Activated T-cell treated with anti-CD3 and anti-CD28 coated beads, Interleukin-2, amount 50 U/mL, for 4 hours (primary cell): ENCODE measurements at regions not wholly inside any gene's neighbourhood (a gene's known extent, or its start where the extent isn't known, plus 50 kb on each side); places are given as distances from the start of the nearest gene placed in this dataset.
"Not testable (repeated sequence)": the region's sequence is repeated elsewhere in the genome, so short reads cannot be mapped to it uniquely, and the experiment has no call there.

ENCODE experiments used
- ATAC-seq, 2 donors: fragments of 200-7000 bp; cut with Tn5 transposase; one replicate each; pipeline ENCODE4 v1.10.0; 2021
- DNase-seq: peaks from one replicate; pipeline ENCODE4 v3.0.0-alpha.2; 2020
- H3K27me3 Mint-ChIP-seq: one replicate; pipeline ENCODE4 v1.8.0; 2021; ENCODE audit warnings: low read depth, mixed read lengths
- H3K36me3 Mint-ChIP-seq: one replicate; pipeline ENCODE4 v1.8.0; 2022; ENCODE audit warnings: mixed read lengths; ENCODE audit not compliant: insufficient read depth
- H3K4me1 Mint-ChIP-seq: one replicate; pipeline ENCODE4 v1.8.0; 2021; ENCODE audit warnings: low read depth, mixed read lengths
- H3K4me3 Mint-ChIP-seq: one replicate; pipeline ENCODE4 v1.8.0; 2021; ENCODE audit warnings: mild to moderate bottlenecking, moderate library complexity, mixed read lengths
- H3K9me3 Mint-ChIP-seq: one replicate; pipeline ENCODE4 v1.8.0; 2021; ENCODE audit warnings: mixed read lengths

DNA sequence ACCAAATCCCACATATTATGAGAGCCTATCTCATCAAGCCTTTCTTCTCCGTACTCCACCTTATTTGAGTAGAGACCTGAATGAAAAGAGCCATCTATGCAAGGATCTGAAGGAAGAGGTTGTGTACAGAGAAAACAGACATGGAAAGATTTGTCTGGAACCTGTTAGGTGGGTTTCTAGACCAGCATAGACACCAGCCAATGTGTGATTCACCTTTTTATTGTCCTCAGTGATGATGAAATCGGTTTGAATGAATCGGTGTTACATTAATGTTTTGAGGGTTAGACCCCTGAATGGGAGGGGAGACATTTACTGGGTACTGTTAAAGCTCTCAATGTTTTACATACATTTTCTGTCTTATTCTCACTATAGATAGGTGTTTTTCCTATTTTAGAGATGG is 223.6 kb downstream of the NMUR2 start:
- ATAC-seq (no peak), DNase-seq (no peak)
- Mint-ChIP-seq H3K36me3 (no peaks in the 10 kb centered on the region), H3K4me3 (no peak overlapping the region), H3K27me3 (no peaks in the 10 kb centered on the region), H3K9me3 (peaks cover 6% of the 10 kb centered on the region), H3K4me1 (no peaks in the 10 kb centered on the region)

DNA sequence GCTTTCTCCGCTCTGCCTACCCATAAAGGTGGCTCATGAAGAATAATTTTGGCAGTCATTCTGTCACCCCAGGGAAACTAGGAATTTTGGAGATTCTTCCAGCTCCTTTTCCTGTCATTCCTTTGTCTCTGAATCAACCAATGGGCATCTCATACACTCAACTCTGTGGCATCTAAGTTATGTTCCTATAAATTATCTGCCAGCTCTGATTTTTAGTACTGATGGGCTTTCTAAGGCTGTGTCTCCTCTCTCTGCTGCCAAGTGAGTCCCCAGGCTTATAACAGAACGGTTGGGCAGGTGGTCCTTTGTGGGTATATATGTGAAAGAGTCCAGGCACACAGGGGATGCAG is 226.8 kb downstream of the NMUR2 start:
- Mint-ChIP-seq H3K4me3 (no peak overlapping the region), H3K9me3 (peaks cover 16% of the 10 kb centered on the region), H3K4me1 (no peaks in the 10 kb centered on the region), H3K27me3 (peaks cover 4% of the 10 kb centered on the region), H3K36me3 (peaks cover 2% of the 10 kb centered on the region)
- ATAC-seq (no peak), DNase-seq (no peak)

- no peak for DNase-seq
- ATAC-seq: no peak
- no peak overlapping the region for H3K4me3 Mint-ChIP-seq
- H3K4me1 Mint-ChIP-seq: no peaks in the 10 kb centered on the region
- H3K9me3 Mint-ChIP-seq: peaks cover 16% of the 10 kb centered on the region
- peaks cover 2% of the 10 kb centered on the region for H3K36me3 Mint-ChIP-seq
- H3K27me3 Mint-ChIP-seq: peaks cover 4% of the 10 kb centered on the region
Measured at GRCh38 chr5:152177626-152178349, 227.3 kb downstream of the NMUR2 start.

GRCh38 chr5:152171888-152172287 is 233.2 kb downstream of the NMUR2 start:
- Mint-ChIP-seq H3K27me3 (peaks cover 4% of the 10 kb centered on the region), H3K4me1 (no peaks in the 10 kb centered on the region), H3K9me3 (peaks cover 10% of the 10 kb centered on the region), H3K4me3 (no peak overlapping the region), H3K36me3 (peaks cover 2% of the 10 kb centered on the region)
- no peak for DNase-seq
- no peak for ATAC-seq

- ATAC-seq: no peak
- peaks cover 4% of the 10 kb centered on the region for H3K27me3 Mint-ChIP-seq
- H3K4me3 Mint-ChIP-seq: no peak overlapping the region
- no peak for DNase-seq
- H3K9me3 Mint-ChIP-seq: peaks cover 10% of the 10 kb centered on the region
- no peaks in the 10 kb centered on the region for H3K4me1 Mint-ChIP-seq
- H3K36me3 Mint-ChIP-seq: peaks cover 2% of the 10 kb centered on the region
Measured at GRCh38 chr5:152170350-152170749, 234.7 kb downstream of the NMUR2 start.

- Mint-ChIP-seq H3K9me3 (no peaks in the 10 kb centered on the region), H3K27me3 (no peaks in the 10 kb centered on the region), H3K4me1 (peaks cover 14% of the 10 kb centered on the region), H3K4me3 (no peak overlapping the region), H3K36me3 (no peaks in the 10 kb centered on the region)
- DNase-seq: no peak
- ATAC-seq: no peak
Measured at GRCh38 chr5:152164860-152165259, 240.2 kb upstream of the GLRA1 start.

DNA sequence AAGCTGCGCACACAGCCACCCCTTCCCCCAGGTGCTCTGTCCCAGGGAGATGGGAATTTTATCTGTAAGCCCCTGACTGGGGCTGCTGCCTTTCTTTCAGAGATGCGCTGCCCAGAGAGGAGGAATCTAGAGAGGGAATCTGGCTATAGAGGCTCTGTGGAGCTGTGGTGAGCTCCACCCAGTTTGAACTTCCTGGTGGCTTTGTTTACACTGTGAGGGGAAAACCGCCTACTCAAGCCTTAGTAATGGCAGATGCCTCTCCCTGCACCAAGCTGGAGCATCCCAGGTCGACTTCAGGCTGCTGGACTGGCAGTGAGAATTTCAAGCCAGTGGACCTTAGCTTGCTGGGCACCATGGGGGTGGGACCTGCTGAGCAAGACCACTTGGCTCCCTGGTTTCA is 235.2 kb upstream of the GLRA1 start:
- peaks cover 26% of the 10 kb centered on the region for H3K4me1 Mint-ChIP-seq
- H3K36me3 Mint-ChIP-seq, H3K4me3 Mint-ChIP-seq, H3K27me3 Mint-ChIP-seq, ATAC-seq, DNase-seq, H3K9me3 Mint-ChIP-seq: not testable (repeated sequence)

DNA sequence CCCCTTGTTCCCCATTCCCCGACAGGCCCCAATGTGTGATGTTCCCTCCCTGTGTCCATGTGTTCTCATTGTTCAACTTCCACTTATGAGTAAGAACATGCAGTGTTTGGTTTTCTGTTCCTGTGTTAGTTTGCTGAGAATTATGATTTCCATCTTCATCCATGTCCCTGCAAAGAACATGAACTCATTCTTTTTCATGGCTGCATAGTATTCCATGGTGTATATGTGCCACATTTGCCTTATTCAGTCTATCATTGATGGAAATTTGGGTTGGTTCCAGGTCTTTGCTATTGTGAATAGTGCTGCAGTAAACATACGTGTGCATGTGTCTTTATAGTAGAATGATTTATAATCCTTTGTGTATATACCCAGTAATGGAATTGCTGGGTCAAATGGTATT is 229.8 kb upstream of the GLRA1 start:
- not testable (repeated sequence) for DNase-seq, ATAC-seq, H3K36me3 Mint-ChIP-seq, H3K9me3 Mint-ChIP-seq, H3K4me1 Mint-ChIP-seq, H3K4me3 Mint-ChIP-seq, H3K27me3 Mint-ChIP-seq

DNA sequence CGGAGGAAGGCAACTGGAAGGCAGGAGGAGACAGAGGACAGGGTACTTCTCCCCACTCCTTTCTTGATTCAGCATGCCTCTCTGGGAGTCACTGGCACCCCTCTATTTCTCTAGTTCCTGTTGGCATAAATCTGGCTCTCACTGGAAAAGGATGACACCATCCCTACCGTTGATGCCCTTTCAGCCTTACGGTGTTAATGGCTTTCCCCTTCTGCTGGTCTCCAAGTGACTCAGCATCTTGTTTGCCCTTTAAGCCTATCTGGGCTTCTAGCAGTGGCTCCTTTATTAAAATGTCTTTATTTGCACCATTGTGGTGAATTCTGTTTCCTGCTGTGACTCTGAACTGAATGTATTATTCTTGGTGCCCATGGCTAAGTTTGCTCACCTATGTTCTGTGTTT is 227.3 kb upstream of the GLRA1 start:
- ATAC-seq (no peak), DNase-seq (no peak)
- Mint-ChIP-seq H3K4me1 (no peaks in the 10 kb centered on the region), H3K4me3 (no peak overlapping the region), H3K27me3 (no peaks in the 10 kb centered on the region), H3K36me3 (no peaks in the 10 kb centered on the region), H3K9me3 (no peaks in the 10 kb centered on the region)

GRCh38 chr5:152151113-152151512 is 226.5 kb upstream of the GLRA1 start:
- Mint-ChIP-seq H3K9me3 (no peaks in the 10 kb centered on the region), H3K36me3 (no peaks in the 10 kb centered on the region), H3K4me3 (no peak overlapping the region), H3K4me1 (no peaks in the 10 kb centered on the region), H3K27me3 (no peaks in the 10 kb centered on the region)
- DNase-seq (no peak), ATAC-seq (no peak)

GRCh38 chr5:152147286-152147685 is 222.6 kb upstream of the GLRA1 start:
- Mint-ChIP-seq H3K9me3 (no peaks in the 10 kb centered on the region), H3K27me3 (no peaks in the 10 kb centered on the region), H3K4me1 (no peaks in the 10 kb centered on the region), H3K36me3 (no peaks in the 10 kb centered on the region), H3K4me3 (no peak overlapping the region)
- no peak for ATAC-seq
- no peak for DNase-seq

- Mint-ChIP-seq H3K9me3 (no peaks in the 10 kb centered on the region), H3K4me3 (no peak overlapping the region), H3K4me1 (no peaks in the 10 kb centered on the region), H3K27me3 (no peaks in the 10 kb centered on the region), H3K36me3 (no peaks in the 10 kb centered on the region)
- ATAC-seq: no peak
- DNase-seq: no peak
Measured at GRCh38 chr5:152146566-152146965, 221.9 kb upstream of the GLRA1 start.

DNA sequence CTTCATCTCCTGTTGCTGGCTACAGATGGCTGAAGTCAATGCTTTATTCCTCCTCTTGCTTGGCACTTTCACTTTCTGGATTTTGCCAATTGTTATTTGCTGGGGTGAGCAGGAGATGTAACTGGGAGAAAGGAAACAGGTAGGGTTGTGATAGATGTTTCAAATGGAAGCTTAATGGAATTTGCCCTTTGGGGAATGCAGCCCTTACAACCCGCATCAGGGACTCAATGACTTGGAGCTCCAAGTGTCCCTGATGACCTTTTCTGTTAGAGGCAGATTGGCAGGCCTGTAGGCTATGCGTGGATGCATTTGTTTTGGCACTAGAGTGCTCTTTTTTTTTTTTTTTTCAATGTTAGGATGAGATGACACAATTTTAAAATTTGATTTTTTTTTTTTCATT is 219.9 kb upstream of the GLRA1 start:
- Mint-ChIP-seq H3K4me3 (no peak overlapping the region), H3K9me3 (no peaks in the 10 kb centered on the region), H3K4me1 (no peaks in the 10 kb centered on the region), H3K36me3 (no peaks in the 10 kb centered on the region), H3K27me3 (no peaks in the 10 kb centered on the region)
- DNase-seq (no peak), ATAC-seq (no peak)

DNA sequence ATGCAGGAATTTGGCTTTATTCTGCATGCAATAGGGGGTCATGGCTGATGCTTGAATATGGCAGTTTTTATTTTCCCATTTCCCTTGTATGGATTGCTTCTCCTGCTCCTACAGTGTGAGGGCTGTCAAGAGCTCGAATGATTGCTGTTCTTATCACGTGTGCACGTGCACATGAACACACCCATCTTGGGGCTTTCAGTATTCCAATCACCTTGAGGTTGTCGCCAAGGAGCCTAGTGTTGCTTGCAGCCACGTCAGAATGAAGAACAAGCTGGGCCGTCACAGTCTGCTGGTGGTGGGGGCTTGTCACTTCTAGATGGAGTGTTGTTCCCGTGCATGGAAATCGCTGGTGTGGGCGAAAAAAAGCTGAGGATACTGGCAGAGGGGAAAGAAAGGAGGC is 219.4 kb upstream of the GLRA1 start:
- no peak for DNase-seq
- H3K4me3 Mint-ChIP-seq: no peak overlapping the region
- ATAC-seq: no peak
- no peaks in the 10 kb centered on the region for H3K4me1 Mint-ChIP-seq
- no peaks in the 10 kb centered on the region for H3K27me3 Mint-ChIP-seq
- no peaks in the 10 kb centered on the region for H3K36me3 Mint-ChIP-seq
- H3K9me3 Mint-ChIP-seq: no peaks in the 10 kb centered on the region

DNA sequence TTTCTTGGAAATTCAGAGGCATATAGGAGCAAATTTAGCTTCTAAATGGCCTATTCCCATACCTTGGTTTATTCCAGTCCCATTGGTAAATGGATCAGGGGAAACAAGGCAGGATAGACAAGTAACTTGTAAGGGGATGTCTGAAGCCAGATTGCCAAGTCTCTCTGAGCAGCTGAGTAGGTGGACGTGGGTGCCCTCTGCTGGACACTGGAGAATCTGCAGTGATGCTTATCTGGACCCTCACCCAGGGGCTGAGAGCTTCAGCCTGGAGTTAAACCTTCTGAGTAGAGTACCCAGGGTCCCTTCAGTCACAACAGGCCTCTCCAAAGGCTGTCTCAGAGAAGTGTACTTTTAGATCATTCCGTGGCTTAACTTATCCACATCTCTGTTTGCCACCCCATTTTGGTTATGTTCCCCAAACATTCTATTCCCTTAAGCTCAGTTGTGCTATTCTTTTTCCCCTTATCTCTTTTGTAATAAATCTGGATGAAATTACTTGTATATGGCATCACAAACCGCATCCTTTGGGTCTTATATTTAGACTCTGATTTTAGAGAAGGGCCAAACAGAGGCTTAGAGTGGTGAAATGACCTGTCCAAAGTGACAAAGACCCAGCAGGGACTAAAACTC is 218.3 kb upstream of the GLRA1 start:
- Mint-ChIP-seq H3K9me3 (no peaks in the 10 kb centered on the region), H3K4me1 (no peaks in the 10 kb centered on the region), H3K4me3 (no peak overlapping the region), H3K27me3 (no peaks in the 10 kb centered on the region), H3K36me3 (no peaks in the 10 kb centered on the region)
- peak; percentile 47 for DNase-seq
- ATAC-seq: peak; percentile 58 to 63
